ENCODE measurements at regions not wholly inside any gene's neighbourhood (a gene's known extent, or its start where the extent isn't known, plus 50 kb on each side); places are given as distances from the start of the nearest gene placed in this dataset.

DNA sequence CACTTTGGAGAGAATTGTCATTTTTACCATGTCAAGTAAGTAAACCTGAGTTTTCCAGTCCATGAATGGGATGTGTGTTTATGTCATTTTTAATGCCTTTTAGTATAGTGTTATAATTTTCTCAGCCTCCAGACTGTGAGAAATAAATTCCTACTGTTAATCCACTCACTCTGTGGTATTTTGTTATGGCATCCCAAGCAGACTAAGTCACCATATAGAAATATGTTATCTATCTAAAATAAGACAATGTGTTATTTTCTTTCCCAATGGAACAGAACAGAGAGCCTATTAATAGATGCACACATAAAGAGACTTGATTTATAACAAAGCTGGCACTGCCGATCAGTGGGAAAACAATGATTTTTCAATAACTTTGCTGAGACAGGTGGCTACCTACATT lies 70.2 kb upstream of the SLC4A11 start:
- H4K20me1 ChIP-seq (replicated peaks; ENCODE audit: control insufficient read depth, extremely low read depth, insufficient read depth, low read length), result no peaks in the 10 kb centered on the region
- dilution Hi-C loops (cut with MboI; ENCODE audit: extremely low pct_ligation_motif_present, low sequenced_read_pairs), result no loop called here
- H3K79me2 ChIP-seq (ENCODE audit: control insufficient read depth, insufficient read depth, low read length), result no peaks in the 10 kb centered on the region

More for the DNA sequence above, 70.2 kb upstream of the SLC4A11 start:
- H3K4me3 ChIP-seq (replicated peaks in 1 of 3; ENCODE audit: insufficient read depth in 1 of 3, low read depth in 1 of 3, low read length in 3 of 3), result no peak overlapping the region
- no peak overlapping the region for H2AFZ ChIP-seq (ENCODE audit: low read depth, low read length)
- BruUV-seq (replicated peaks), result no TSS peak
- ChIA-PET POLR2A (no interaction called here), CTCF (no interaction called here)
- DNase-seq (ENCODE audit: low read depth, low spot score), result no peak
- no peak for FAIRE-seq
- peaks cover 13% of the 10 kb centered on the region for H3K4me1 ChIP-seq (ENCODE audit: control insufficient read depth, extremely low read depth, insufficient read depth, low read length)
- H3K9ac ChIP-seq (replicated peaks; ENCODE audit: extremely low read depth, insufficient read depth, low read length), result no peak overlapping the region
- H3K27me3 ChIP-seq (ENCODE audit: control insufficient read depth in 2 of 2, insufficient read depth in 2 of 2, low read length in 2 of 2), result no peaks in the 10 kb centered on the region
- no peaks in the 10 kb centered on the region for H3K9me3 ChIP-seq (replicated peaks; ENCODE audit: control insufficient read depth, insufficient read depth, low read length)
- no peak overlapping the region for H3K27ac ChIP-seq (ENCODE audit: insufficient read depth, low read depth, low read length)
- no peak overlapping the region for H3K4me2 ChIP-seq (ENCODE audit: insufficient read depth, low read length)
- intact Hi-C loops (cut with micrococcal nuclease), result no loop called here
- peaks cover 0 to 22% of the 10 kb centered on the region in 2 experiments for H3K36me3 ChIP-seq (ENCODE audit: control insufficient read depth in 2 of 2, extremely low read depth in 1 of 2, insufficient read depth in 2 of 2, low read length in 2 of 2)
- no peaks in the 10 kb centered on the region for H3K9me1 ChIP-seq (replicated peaks; ENCODE audit: control insufficient read depth, extremely low read depth, insufficient read depth, low read length)
- TF ChIP-seq POLR2AphosphoS5 (IDR thresholded peaks at IDR 0.05; ENCODE audit: insufficient read depth, low read depth, low read length) (no peak), EZH2 (IDR thresholded peaks at IDR 0.05; ENCODE audit: borderline replicate concordance, low read depth, low read length, severe bottlenecking) (no peak), MAX (IDR thresholded peaks at IDR 0.05; ENCODE audit: insufficient read depth, insufficient read length) (no peak), MYC (IDR thresholded peaks at IDR 0.05; ENCODE audit: low read depth, low read length) (no peak), GATA2 (IDR thresholded peaks at IDR 0.05; ENCODE audit: insufficient read depth, insufficient read length, low read depth, low read length) (no peak), POLR2A (IDR thresholded peaks at IDR 0.05; ENCODE audit: low read depth, low read length) (no peak), CTCF (IDR thresholded peaks at IDR 0.05; ENCODE audit: extremely low read depth in 1 of 2, insufficient read depth in 1 of 2, low read depth in 1 of 2, low read length in 2 of 2) (no peak), JUN (IDR thresholded peaks at IDR 0.05; ENCODE audit: borderline replicate concordance, insufficient read depth, insufficient read length, low read depth) (no peak), FOS (IDR thresholded peaks at IDR 0.05; ENCODE audit: borderline replicate concordance, insufficient read depth, low read length) (no peak)
